GM12865 (cell line): ENCODE measurements at regions not wholly inside any gene's neighbourhood (a gene's known extent, or its start where the extent isn't known, plus 50 kb on each side); places are given as distances from the start of the nearest gene placed in this dataset.
A peak's percentile ranks its signal among the peaks of the same experiment; 100 is the strongest.

ENCODE experiments used
- DNase-seq: peaks from one replicate; pipeline ENCODE4 v3.0.0; 2010; ENCODE audit warnings: low read depth
- H3K4me3 ChIP-seq: 2 replicates; pipeline ENCODE4 v1.5.1; 2011; ENCODE audit warnings: mild to moderate bottlenecking, low read depth, low read length, control low read depth
- CTCF ChIP-seq: IDR thresholded peaks from 2 replicates; pipeline ENCODE4 v1.5.1; 2011; ENCODE audit warnings: low read length, control low read depth, low read depth, inconsistent platforms; ENCODE audit not compliant: insufficient read depth; ENCODE audit errors: missing control alignments

GRCh38 chr1:37403166-37403565 is 71.2 kb upstream of the ZC3H12A start:
- DNase-seq, result no peak
- H3K4me3 ChIP-seq, result no peak overlapping the region
- TF ChIP-seq CTCF, result no peak

GRCh38 chr1:37404711-37405110 is 69.7 kb upstream of the ZC3H12A start:
- TF ChIP-seq CTCF, result no peak
- no peak for DNase-seq

GRCh38 chr1:37410105-37410504 is 64.3 kb upstream of the ZC3H12A start:
- no peak for DNase-seq
- no peak for TF ChIP-seq CTCF
- no peak overlapping the region for H3K4me3 ChIP-seq

More at GRCh38 chr1:37404711-37405110, 69.7 kb upstream of the ZC3H12A start:
- H3K4me3 ChIP-seq, result no peak overlapping the region

GRCh38 chr1:37410815-37411214 is 63.6 kb upstream of the ZC3H12A start:
- H3K4me3 ChIP-seq, result no peak overlapping the region
- no peak for TF ChIP-seq CTCF
- peak; percentile 27 for DNase-seq

GRCh38 chr1:37415611-37416244 is 58.7 kb upstream of the ZC3H12A start:
- DNase-seq, result no peak
- H3K4me3 ChIP-seq, result no peak overlapping the region
- TF ChIP-seq CTCF, result no peak

- DNase-seq, result no peak
- no peak overlapping the region for H3K4me3 ChIP-seq
- no peak for TF ChIP-seq CTCF
Measured at GRCh38 chr1:37420456-37420855, 53.9 kb upstream of the ZC3H12A start.

GRCh38 chr1:37423810-37424209 is 50.6 kb upstream of the ZC3H12A start:
- DNase-seq, result peak; percentile 16
- no peak for TF ChIP-seq CTCF
- no peak overlapping the region for H3K4me3 ChIP-seq
